Ramos (cell line): ENCODE measurements at regions not wholly inside any gene's neighbourhood (a gene's known extent, or its start where the extent isn't known, plus 50 kb on each side); places are given as distances from the start of the nearest gene placed in this dataset.

Experiments
- in situ Hi-C: fragments of 300-500 bp; cut with MboI; formaldehyde crosslinking; loops from one replicate; pipeline ENCODE4 v1.14.3; 2022; ENCODE audit warnings: low sequenced_read_pairs; ENCODE audit not compliant: unreplicated experiment

GRCh38 chr18:56062931-56063330 lies 474.9 kb upstream of the TCF4 start:
- in situ Hi-C loops: no loop called here

GRCh38 chr18:56060967-56061541 lies 473.1 kb upstream of the TCF4 start:
- in situ Hi-C loops: no loop called here

DNA sequence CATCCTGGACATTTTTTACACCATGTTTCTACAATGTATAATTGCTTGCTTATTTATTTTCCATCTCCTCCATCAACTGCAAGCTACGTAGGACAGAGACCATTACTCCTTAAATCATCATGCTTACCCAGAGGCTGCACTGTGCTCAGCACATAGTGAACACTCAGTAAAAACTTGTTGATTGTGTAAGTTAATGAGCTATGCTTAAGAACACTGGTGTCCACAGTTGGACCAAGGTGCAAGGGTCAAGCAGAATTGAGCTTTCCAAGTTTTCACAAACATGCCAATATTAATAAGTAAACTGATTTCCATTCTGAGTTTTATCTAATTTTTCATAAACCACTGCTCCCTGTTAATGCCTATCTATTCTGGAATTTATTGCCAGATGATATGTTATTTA lies 464.2 kb upstream of the TCF4 start:
- in situ Hi-C loops: no loop called here

GRCh38 chr18:56044239-56044638 lies 456.2 kb upstream of the TCF4 start:
- in situ Hi-C loops: no loop called here

DNA sequence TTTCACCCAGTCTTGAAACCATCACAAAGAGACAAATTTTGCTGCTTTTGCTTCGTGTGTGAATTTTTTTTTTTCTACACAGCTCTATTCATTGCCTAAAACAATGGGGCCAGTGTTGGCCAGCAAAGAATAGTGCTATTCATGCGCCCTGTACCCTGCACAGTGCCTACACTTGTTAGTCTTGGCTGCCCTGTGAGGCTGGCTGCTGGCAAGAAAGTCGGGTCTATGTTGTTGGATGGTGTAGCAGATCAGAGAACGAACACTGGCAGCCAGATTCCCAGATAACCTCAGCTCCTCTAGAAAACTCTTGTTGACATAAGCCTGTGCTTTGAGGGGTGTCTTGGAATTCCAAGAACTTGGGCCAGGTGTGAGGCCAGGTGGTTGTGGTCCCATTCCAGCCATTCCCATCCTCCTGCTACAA lies 455.7 kb upstream of the TCF4 start:
- in situ Hi-C loops: no loop called here

- in situ Hi-C loops: no loop called here
These were observed 455.0 kb upstream of the TCF4 start for GRCh38 chr18:56042915-56043536.

DNA sequence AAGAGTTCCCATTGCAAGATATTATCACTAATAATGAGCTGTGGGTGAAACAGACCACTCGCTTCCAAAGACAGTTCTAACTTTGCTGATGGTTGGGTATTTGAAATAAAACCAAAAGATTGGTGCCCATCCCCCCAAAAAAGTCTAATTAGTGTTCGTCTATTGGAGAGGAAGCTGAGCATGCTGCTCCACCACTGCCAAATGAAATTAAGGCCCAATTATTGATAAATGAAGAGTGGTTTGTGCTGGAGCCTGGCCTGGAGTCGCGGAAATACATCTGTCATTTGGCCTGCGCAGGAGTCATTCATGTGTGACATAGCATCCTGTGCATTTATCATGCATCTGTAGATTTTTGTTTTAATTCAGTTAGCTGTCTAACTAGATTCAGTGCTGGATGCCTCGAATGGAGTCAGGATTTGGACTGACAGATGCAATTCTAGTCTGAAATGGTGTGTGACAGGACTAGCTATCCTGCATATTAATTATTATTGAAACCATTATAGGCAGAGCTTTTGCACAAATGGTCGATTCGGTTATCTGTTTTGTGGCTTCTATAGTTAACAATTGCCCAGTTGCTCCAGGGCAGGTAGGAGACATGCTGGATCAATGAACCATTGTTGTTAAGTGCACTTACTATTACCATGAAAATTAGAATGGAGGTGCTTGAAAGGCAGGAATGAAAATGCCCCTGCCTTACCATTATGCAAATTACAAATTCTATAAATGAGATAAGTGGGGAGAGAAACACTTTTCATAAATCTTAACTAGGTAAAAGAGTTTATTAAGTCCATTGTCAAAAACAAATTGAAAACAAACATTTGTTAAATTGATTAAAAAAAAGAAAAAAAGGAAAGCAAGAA lies 450.4 kb upstream of the TCF4 start:
- in situ Hi-C loops: no loop called here

GRCh38 chr18:56036741-56037140 lies 448.7 kb upstream of the TCF4 start:
- in situ Hi-C loops: no loop called here

GRCh38 chr18:56035546-56035945 lies 447.6 kb upstream of the TCF4 start:
- in situ Hi-C loops: no loop called here

GRCh38 chr18:56034949-56035348 lies 447.0 kb upstream of the TCF4 start:
- in situ Hi-C loops: no loop called here

DNA sequence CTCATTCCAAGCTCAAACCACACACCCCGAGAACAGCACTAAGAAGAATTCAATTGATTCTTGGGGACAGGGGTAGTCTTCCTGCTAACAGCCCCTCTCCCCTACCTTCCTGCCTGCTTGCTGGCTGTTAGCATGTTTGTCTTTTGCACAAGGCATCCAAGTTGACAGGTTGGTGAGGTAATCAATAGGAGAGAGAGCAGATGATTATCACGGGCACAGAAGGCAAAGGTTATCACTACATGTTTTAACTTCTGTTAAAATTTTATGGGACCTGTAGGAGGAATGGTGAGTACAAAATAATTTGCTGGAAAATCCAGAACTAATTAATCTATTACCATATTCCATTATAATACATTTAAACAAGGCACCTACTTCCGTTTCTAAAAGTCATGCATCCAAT lies 442.1 kb upstream of the TCF4 start:
- in situ Hi-C loops: no loop called here

DNA sequence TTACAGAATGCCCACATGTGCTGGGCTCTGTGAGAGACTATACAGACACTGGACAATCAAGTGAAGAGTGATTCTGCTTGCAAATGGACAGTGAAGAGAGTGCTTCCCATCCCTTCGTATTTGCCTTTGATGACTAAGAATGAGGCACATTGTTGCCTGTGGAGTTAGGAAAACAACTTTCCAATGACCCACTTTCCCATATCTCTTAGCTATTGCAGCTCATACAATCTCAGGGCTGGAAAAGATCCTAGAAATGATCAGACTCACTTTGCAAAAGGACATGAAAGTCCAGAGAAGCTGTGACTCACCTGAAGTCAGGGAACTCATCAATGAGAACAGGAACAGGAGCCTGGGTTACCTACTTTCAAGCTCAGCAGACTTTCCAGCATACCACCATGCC lies 440.5 kb upstream of the TCF4 start:
- in situ Hi-C loops: no loop called here

- in situ Hi-C loops: no loop called here
These were observed 438.5 kb upstream of the TCF4 start for GRCh38 chr18:56026509-56026908.

GRCh38 chr18:56021809-56022195 lies 433.8 kb upstream of the TCF4 start:
- in situ Hi-C loops: no loop called here

GRCh38 chr18:56021136-56021808 lies 433.3 kb upstream of the TCF4 start:
- in situ Hi-C loops: no loop called here

GRCh38 chr18:56019908-56020307 lies 431.9 kb upstream of the TCF4 start:
- in situ Hi-C loops: no loop called here

- in situ Hi-C loops: no loop called here
These were observed 431.2 kb upstream of the TCF4 start for GRCh38 chr18:56019156-56019555.

DNA sequence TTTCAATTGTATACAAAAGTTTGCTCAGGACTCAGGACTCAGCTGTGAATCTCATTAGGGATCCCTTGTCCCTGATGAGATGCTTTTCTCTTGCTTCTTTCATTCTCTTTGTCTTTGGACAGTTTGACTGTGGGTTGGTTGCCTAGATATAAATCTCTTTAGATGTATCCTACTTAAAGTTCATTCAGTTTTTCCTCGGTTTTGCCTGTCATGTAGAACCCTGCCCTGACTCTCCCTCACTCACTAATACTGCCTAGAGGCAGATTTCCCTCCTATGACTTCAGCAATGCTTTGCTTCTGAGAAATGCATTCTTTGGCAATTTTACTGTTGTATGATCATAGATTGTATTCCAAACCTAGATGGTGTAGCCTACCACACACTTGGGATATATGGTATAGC lies 421.4 kb upstream of the TCF4 start:
- in situ Hi-C loops: no loop called here

GRCh38 chr18:56003720-56004088 lies 415.7 kb upstream of the TCF4 start:
- in situ Hi-C loops: no loop called here

GRCh38 chr18:56003009-56003719 lies 415.2 kb upstream of the TCF4 start:
- in situ Hi-C loops: no loop called here
